Body of pancreas (tissue), 4 donors: ENCODE measurements at regions not wholly inside any gene's neighbourhood (a gene's known extent, or its start where the extent isn't known, plus 50 kb on each side); places are given as distances from the start of the nearest gene placed in this dataset.

Source experiments
- POLR2A ChIP-seq, 3 donors: fragments of 450-650 bp; IDR thresholded peaks; one replicate each; pipeline ENCODE4 v1.6.1; 2016; ENCODE audit warnings: antibody characterized with exemption in 3 of 3, mild to moderate bottlenecking in 2 of 3
- TF ChIP-seq, protein P1 (sequence below), 7 experiments: fragments of 450-650 bp in 4 of 7; fragments of 200-600 bp in 3 of 7; sonication (generic) in 3 of 7; IDR thresholded peaks; one replicate each; pipeline ENCODE4 v1.5.1; 2016 to 2019; ENCODE audit warnings: antibody characterized with exemption in 7 of 7

DNA sequence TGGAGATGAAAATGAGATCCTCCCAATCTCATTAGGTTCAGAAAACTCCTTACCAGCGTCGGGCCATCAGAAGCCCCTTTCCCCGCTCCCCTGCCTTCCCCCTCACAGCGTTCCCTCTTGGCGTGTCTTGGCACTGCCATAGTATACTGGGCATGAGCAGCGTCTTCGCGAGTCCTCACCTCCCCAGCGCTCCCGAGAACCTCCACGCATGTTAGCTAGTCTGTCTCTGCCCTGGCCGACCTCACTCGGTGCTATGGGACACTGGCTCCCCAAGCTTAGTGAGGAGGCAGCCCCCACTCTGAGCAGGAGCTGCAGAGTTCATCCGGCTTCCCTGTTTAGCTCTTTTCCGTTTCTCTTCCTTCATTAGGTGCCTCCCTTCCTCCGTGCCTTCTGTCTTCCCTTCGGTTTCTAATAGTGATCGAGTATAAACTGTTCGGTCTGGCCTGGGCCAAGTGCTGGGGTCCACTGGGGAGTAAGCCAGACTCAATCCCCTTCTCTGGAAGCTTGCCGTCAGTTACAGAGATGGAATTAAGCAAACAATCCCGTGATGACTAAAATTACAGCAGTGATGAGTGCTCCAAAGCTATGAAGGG lies 63.8 kb upstream of the OPCML start:
- TF ChIP-seq, protein P1, sequence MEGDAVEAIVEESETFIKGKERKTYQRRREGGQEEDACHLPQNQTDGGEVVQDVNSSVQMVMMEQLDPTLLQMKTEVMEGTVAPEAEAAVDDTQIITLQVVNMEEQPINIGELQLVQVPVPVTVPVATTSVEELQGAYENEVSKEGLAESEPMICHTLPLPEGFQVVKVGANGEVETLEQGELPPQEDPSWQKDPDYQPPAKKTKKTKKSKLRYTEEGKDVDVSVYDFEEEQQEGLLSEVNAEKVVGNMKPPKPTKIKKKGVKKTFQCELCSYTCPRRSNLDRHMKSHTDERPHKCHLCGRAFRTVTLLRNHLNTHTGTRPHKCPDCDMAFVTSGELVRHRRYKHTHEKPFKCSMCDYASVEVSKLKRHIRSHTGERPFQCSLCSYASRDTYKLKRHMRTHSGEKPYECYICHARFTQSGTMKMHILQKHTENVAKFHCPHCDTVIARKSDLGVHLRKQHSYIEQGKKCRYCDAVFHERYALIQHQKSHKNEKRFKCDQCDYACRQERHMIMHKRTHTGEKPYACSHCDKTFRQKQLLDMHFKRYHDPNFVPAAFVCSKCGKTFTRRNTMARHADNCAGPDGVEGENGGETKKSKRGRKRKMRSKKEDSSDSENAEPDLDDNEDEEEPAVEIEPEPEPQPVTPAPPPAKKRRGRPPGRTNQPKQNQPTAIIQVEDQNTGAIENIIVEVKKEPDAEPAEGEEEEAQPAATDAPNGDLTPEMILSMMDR (IDR thresholded peaks at IDR 0.05) = no peak
- TF ChIP-seq POLR2A (IDR thresholded peaks at IDR 0.05) = no peak
